ENCODE measurements at regions not wholly inside any gene's neighbourhood (a gene's known extent, or its start where the extent isn't known, plus 50 kb on each side); places are given as distances from the start of the nearest gene placed in this dataset.

DNA sequence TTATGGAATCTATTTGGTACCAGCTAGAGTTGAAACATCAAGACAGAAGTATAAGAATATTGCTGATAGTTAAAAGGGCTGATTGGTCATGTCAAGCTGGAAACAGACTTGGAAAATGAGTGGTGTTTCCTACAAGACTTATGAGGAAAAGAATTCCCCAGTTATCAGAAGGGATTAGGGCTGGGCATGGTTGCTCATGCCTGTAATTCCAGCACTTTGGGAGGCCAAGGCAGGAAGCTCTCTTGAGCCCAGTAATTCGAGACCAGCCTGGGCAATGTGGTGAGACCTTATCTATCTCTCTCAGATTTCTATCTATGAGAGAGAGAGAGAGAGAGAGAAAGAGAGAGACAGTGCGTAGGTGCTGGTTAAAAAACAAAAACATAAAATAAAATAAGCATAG, 139.5 kb upstream of the PMFBP1 start:
- DNase-seq, result no peak

- DNase-seq, result no peak
Observed at GRCh38 chr16:72309001-72309400, 137.0 kb upstream of the PMFBP1 start.

- no peak for DNase-seq
Observed at GRCh38 chr16:72308396-72308795, 136.4 kb upstream of the PMFBP1 start.

GRCh38 chr16:72302332-72302731, 130.4 kb upstream of the PMFBP1 start:
- DNase-seq, result no peak

DNA sequence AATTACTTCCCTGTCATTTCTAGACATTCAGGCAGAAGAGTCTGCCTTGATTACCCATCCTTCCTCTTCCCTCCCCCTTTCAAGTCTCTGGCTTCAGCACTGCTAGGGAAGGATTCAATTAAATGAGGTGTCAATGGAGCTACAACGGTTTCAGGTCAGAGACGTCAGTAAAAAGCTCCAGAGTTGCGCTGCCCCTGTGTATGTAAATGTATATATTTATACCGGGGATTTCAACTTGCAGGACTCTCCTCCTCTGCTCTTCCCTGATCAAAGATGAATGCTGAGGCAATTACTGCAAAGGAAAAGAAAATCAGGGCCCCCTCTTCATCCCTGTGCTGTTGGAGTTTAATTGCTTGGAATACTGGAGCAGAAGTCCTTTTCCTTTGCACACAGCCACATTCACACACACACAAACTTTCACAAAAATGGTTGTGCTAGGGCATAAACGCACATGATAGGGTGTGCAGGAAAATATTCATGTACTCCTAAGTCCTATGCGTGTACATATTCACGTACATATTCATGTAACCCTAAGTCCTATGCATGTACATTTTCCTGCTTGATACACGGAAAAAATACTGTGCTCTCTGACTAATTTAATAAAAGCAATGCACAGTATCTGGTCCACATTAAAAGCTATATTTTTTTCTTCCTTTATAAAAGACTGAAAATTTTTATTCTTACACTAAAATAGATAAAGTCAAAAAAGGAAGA, 129.7 kb upstream of the PMFBP1 start:
- no peak for DNase-seq

- DNase-seq, result no peak
Observed at GRCh38 chr16:72300892-72301291, 128.9 kb upstream of the PMFBP1 start.

DNA sequence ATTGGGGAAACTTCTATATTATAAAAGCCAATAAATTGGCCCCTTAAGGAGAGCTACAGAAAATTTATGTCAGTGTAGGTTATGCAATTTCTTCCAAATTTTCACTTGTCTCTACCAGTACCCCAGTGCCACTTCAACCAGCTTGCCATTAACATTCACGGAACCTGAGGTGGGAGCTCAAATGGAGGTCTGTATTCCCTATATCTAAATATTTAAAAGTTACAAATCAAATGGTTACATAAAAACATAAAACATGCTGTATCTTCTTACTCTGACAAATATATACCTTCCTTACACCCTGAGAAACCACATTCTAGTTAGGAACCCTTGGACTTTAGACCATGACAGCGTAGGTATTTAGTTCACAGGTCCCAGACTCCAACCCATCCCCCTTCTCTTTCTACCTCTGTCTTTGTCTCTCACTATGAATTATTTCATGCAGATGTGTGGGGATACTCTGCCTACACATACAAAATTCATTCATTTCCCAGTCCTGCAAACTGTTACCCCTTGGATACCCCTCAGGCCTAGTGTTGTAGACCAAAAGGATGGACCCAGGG, 127.8 kb upstream of the PMFBP1 start:
- DNase-seq, result no peak

GRCh38 chr16:72298961-72299360, 127.0 kb upstream of the PMFBP1 start:
- no peak for DNase-seq

DNA sequence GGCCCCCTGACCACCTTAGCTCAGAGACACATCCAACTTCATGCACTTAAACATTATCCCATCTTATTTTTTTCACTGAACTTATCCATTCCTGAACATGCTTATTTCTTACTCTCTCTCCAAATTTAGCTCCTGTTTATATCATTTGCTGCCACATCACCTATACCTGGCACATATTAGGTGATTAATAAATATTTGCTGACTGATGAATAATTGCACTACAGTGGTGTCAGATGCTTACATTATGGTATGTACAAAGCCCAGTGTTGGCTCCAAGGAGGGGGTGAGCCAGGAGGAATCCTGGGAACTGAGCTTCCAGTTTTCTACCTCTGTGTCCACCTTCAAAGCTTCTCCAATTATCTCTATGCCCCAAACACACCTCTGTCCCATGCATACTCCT, 124.0 kb upstream of the PMFBP1 start:
- DNase-seq, result no peak

- peak; percentile 86 for DNase-seq
Observed at GRCh38 chr16:72291531-72291981, 119.6 kb upstream of the PMFBP1 start.

GRCh38 chr16:72291121-72291520, 119.2 kb upstream of the PMFBP1 start:
- peak; percentile 45 for DNase-seq

DNA sequence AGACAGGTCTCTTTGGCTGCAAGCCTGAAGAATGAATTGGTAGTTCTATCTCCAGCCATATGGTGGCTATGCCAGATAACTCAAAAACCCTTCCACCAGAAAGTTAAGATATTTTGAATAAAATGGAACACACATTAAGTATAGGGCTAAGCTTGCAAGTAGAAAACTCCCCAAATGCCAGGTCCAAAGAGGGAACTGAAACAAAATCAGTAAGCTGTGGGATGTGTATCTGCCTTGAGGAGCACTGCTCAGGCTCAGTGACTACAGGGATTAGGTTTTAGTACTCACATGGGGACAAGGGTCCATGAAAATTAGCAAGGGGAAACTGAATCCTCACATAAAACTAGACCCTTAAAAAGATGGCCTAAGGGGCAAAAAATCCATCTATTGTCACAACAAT, 115.7 kb upstream of the PMFBP1 start:
- no peak for DNase-seq

GRCh38 chr16:72286936-72287620, 115.1 kb upstream of the PMFBP1 start:
- DNase-seq, result no peak

DNA sequence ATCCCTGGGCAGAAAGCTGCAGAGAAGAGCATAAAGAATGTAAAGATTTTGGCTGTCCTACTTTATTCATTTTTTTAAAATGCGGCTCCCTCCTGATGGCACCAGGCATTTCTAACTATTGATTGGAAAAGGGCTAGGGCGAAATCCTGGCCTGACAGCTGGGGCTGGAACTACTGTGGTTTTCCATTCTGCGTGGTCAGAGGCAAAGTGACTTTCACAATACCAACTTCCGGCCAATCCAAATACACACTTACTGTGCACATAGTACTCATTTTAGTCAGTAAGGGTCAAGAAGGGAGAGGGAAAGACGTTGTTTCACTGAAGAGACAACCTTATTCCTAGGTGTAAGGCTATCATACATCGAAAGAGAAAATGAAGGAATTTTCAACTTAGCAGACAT, 113.8 kb upstream of the PMFBP1 start:
- DNase-seq, result no peak

DNA sequence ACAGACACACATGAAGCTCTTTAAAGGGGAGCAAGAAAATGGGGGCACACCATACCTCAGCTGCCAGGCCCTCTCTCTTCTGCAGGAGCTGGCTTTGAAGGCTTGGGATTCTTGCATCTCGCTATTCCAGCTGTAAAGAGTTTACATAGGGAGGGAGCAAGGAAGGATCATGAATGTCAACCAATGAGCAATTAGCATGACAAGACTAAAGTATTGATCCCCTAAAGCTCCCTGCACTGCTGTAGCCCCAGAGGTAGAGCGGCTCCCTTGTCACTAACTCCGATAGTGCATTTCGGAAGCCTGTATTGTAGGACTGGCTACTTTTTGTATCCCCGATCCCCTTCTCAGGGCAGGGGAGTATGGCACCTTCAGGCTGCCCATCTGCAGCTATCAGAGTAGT, 113.4 kb upstream of the PMFBP1 start:
- DNase-seq, result no peak

DNA sequence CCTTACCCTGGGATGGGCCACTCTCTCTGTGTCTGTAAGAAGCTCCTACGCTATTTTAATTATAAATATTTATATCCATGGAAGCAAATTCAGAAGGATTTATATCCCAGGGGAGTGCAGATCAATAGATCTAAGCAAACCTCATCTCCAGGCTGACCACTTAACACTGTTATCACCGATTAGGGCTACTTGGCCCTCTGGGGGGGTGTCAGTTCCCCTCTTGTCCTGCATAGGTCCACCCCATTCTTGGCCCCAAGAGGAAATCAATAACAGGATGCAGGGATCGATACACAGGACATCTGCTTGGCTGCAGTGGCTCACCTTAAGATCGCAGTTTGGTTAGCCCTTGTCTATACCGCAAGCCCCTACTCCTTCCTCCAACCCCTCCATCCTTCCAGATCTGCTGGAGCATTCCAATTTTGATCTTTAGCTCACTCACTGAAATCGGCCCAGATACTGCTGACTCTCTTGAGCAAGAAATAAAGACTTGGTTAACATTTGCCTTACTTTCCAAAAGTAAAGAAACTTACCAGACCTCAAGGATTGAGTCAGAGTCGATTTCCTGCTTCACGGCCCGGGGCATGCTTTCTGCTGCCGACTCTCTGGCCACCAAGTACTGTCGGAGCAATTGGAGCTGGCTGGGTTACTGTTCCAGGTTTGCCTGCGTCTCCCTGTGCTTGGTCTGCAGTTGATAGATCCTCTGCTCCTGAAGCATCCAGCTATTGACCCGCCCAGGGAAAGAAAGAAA, 112.3 kb upstream of the PMFBP1 start:
- DNase-seq, result no peak

DNA sequence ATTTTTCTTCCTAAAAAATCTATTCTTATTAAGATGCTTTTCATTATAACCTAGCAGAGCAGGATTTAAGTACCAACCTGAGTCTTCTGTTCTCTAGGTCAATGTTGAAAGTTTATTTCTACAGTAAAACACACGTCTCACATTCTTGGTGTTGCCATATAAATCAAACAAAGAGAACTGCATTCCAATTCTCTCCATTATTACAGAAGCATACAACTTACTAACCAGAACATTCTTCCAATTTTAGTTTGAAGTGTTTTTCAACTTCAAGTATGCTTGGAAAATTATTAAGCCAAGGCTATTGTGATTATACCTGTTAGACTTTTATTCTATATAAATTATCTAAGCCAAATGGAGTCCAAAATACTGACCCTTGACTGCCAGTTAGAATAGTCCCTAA, 110.4 kb upstream of the PMFBP1 start:
- no peak for DNase-seq

GRCh38 chr16:72278301-72278700, 106.3 kb upstream of the PMFBP1 start:
- no peak for DNase-seq

DNA sequence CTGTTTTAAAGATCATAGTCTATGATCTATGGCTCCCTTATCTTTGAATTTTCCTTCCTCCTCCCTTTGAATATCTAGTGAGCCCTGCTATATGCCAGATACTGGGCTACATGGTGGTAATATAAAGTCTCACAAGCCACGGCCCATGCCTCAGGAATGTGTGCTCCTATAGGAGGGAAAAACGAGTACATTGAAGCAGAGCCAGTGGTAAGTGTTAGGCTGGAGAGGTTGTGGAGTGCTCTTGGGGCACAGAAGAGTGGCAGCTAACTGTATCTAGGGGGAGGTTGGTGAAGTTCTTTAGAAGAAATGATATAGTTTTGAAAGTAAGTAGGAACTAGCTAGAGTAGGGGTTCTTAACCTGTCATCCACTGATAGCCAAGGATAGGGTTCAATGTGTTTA, 105.8 kb upstream of the PMFBP1 start:
- no peak for DNase-seq

- DNase-seq, result no peak
Observed at GRCh38 chr16:72271699-72272240, 99.8 kb upstream of the PMFBP1 start.

DNA sequence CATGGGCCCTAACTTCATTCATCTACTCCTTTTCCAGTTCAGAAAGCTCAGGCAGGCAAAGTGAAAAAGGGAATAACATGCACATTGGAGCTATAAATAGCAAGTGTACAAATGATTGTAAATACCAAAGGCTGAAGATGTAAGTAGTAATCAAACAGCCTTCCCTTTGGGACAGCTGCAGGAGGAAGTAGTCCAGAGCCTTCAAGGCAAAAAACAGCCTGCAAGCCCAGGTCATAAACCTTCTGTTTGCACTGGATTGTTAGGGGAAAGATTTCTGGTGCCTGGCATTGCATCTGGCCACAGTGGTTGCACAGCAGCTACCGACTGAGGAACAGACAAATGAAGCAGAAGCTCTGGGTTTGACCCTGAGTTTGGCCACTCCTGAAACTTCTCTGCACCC, 98.6 kb upstream of the PMFBP1 start:
- DNase-seq, result peak; percentile 20

- no peak for DNase-seq
Observed at GRCh38 chr16:72266836-72267235, 94.9 kb upstream of the PMFBP1 start.

GRCh38 chr16:72264771-72265170, 92.8 kb upstream of the PMFBP1 start:
- no peak for DNase-seq
